C4-2B (cell line): ENCODE measurements at regions not wholly inside any gene's neighbourhood (a gene's known extent, or its start where the extent isn't known, plus 50 kb on each side); places are given as distances from the start of the nearest gene placed in this dataset.

Experiments
- CTCF ChIP-seq: fragments of 450-650 bp; conservative IDR thresholded peaks from 2 replicates; pipeline ENCODE4 v1.5.1; 2017; ENCODE audit warnings: mild to moderate bottlenecking
- ZFX ChIP-seq: fragments of 450-650 bp; IDR thresholded peaks from 2 replicates; pipeline ENCODE4 v1.6.1; 2017

GRCh38 chr13:21825801-21826200 lies 154.9 kb downstream of the FGF9 start:
- no peak for TF ChIP-seq CTCF
- no peak for TF ChIP-seq ZFX
